GM06990 (cell line): ENCODE measurements at regions not wholly inside any gene's neighbourhood (a gene's known extent, or its start where the extent isn't known, plus 50 kb on each side); places are given as distances from the start of the nearest gene placed in this dataset.

Experiments used
- DNase-seq: peaks from one replicate; pipeline ENCODE4 v3.0.0-alpha.2; 2011; ENCODE audit not compliant: insufficient read length; ENCODE audit errors: extremely low read depth
- H3K27me3 ChIP-seq: replicated peaks from 2 replicates; pipeline ENCODE4 v1.6.0; 2011; ENCODE audit warnings: low read length; ENCODE audit not compliant: control insufficient read depth, insufficient read depth
- H3K36me3 ChIP-seq: 2 replicates; pipeline ENCODE4 v1.5.1; 2011; ENCODE audit warnings: low read length; ENCODE audit not compliant: control insufficient read depth, insufficient read depth
- H3K4me3 ChIP-seq: replicated peaks from 2 replicates; pipeline ENCODE4 v1.5.1; 2011; ENCODE audit warnings: low read depth, mild to moderate bottlenecking, control low read depth, low read length
- TF ChIP-seq, protein P1 (sequence below): IDR thresholded peaks from 2 replicates; pipeline ENCODE4 v1.5.1; 2011; ENCODE audit warnings: low read length, control low read depth, mild to moderate bottlenecking, inconsistent platforms; ENCODE audit not compliant: insufficient read depth, poor library complexity, severe bottlenecking

DNA sequence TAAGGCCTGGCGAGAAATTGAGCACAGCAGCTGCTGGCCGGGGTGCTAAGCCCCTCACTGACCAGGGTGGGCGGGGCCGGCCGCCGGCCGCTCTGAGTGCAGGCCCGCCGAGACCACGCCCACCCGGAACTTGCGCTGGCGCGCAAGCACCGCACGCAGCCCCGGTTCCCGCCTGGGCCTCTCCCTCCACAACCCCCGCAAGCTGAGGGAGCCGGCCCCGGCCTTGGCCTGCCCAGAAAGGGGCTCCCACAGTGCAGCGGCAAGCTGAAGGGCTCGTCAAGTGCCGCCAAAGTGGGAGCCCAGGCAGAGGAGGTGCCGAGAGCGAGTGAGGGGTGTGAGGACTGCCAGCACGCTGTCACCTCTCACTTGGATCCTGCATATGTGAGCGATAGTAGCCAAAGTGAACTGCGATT, 251.2 kb downstream of the GJA1 start:
- no peaks in the 10 kb centered on the region for H3K36me3 ChIP-seq
- TF ChIP-seq, protein P1, sequence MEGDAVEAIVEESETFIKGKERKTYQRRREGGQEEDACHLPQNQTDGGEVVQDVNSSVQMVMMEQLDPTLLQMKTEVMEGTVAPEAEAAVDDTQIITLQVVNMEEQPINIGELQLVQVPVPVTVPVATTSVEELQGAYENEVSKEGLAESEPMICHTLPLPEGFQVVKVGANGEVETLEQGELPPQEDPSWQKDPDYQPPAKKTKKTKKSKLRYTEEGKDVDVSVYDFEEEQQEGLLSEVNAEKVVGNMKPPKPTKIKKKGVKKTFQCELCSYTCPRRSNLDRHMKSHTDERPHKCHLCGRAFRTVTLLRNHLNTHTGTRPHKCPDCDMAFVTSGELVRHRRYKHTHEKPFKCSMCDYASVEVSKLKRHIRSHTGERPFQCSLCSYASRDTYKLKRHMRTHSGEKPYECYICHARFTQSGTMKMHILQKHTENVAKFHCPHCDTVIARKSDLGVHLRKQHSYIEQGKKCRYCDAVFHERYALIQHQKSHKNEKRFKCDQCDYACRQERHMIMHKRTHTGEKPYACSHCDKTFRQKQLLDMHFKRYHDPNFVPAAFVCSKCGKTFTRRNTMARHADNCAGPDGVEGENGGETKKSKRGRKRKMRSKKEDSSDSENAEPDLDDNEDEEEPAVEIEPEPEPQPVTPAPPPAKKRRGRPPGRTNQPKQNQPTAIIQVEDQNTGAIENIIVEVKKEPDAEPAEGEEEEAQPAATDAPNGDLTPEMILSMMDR: no peak
- H3K27me3 ChIP-seq: no peaks in the 10 kb centered on the region
- H3K4me3 ChIP-seq: no peak overlapping the region
- DNase-seq: no peak

DNA sequence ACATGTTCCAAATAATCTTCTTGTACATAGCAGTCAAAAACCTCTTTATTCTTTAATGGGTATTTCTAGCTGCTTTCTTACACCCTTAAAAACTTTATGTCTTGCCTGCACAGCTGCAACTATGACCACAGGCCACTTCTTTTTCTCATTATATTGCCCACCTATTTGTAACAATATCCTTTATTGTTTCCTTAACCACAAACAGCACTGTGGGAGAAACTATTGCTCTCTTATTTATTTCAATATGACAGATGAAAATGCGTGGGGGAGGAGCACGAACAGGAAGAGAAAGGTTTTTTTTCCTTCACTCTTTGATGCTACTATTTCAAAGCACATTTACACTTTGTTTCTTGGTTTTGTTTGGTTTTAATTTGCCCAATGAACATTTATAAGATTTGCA, 253.5 kb downstream of the GJA1 start:
- H3K27me3 ChIP-seq: no peaks in the 10 kb centered on the region
- no peak overlapping the region for H3K4me3 ChIP-seq
- H3K36me3 ChIP-seq: no peaks in the 10 kb centered on the region
- DNase-seq: no peak
- TF ChIP-seq, protein P1: no peak

DNA sequence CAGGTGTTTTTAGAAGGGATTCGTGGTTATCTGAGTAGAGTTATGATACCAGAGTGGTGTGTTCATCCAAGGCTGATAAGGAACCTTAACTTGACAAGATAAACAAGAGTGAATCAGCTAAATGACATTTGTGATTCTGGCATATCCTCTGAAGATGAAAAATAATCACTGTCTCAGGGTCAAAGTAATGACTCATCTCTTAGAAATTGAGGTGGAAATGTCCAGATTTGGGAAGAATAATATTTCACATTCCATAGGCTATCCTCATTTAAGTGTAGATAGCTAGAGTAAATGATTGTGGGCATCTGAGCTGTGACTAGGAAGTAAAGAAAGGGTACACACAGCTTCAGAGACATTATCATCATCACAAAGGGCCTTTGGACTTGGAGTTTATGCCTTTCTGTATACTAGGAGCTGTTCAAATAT, 255.7 kb downstream of the GJA1 start:
- DNase-seq: no peak
- Histone ChIP-seq H3K4me3 (no peak overlapping the region), H3K27me3 (no peaks in the 10 kb centered on the region), H3K36me3 (no peaks in the 10 kb centered on the region)
- TF ChIP-seq, protein P1: no peak

DNA sequence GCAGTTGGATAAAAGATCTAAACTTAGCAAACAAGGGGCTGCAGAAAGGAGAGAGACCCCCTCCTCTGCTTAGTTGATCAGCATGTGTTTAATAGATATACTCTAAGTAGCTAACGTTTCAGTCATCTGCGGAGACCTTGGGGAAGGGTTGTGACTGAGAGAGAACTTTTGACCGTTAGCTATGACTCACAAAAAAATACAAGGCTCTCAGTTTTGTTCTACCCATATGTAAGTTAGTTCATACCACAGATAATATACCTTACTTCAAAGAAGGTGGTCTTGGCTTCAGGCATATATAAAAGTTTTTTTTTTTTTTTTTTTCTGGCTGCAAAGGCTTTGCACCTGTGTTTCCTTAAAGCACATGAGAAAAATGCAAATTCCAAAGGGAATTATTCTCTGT, 258.9 kb downstream of the GJA1 start:
- DNase-seq: no peak
- Histone ChIP-seq H3K4me3 (no peak overlapping the region), H3K27me3 (no peaks in the 10 kb centered on the region), H3K36me3 (no peaks in the 10 kb centered on the region)
- TF ChIP-seq, protein P1: no peak

DNA sequence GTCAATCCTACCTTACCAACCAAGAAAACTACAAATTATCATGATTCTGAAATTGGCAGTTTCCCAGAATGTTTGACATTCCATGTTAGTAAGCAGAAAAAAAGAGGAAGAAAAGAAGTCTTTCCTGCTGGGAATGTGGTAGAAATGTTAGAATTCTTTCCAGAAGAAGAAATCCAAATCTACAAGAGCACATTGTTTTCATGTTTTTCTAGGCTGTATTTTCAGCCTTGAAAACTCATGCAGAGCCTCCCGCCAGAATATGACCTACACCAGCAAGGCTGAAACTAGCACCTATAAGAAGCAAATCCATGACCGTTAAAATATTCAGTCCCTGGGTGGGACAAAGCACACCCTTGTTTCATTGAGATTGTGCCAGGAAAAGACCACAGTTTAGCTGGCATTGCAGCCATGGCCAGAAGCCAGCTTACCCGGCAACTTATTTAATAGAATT, 259.4 kb downstream of the GJA1 start:
- H3K4me3 ChIP-seq: no peak overlapping the region
- no peak for DNase-seq
- TF ChIP-seq, protein P1: no peak
- no peaks in the 10 kb centered on the region for H3K36me3 ChIP-seq
- no peaks in the 10 kb centered on the region for H3K27me3 ChIP-seq

DNA sequence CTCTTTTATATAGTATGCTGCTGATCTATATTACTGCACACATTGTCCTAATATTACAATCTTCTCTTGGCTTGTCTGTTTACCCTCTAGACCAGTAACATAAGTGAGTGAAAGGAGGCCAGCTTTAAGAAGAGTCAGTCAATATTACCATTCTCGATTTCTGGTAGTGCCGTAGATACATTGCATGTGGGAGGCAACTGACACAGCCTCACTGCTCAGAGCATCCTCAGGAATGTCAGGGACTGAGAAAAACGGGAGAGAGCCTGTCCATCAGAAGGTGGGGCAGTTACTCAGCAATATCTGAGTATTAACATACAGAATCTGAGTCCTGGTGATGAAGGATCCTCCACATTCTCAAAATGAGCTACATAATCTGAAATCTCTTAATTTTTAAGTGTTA, 259.9 kb downstream of the GJA1 start:
- TF ChIP-seq, protein P1: no peak
- H3K36me3 ChIP-seq: no peaks in the 10 kb centered on the region
- DNase-seq: no peak
- no peaks in the 10 kb centered on the region for H3K27me3 ChIP-seq
- no peak overlapping the region for H3K4me3 ChIP-seq
